ENCODE measurements at regions not wholly inside any gene's neighbourhood (a gene's known extent, or its start where the extent isn't known, plus 50 kb on each side); places are given as distances from the start of the nearest gene placed in this dataset.

DNA sequence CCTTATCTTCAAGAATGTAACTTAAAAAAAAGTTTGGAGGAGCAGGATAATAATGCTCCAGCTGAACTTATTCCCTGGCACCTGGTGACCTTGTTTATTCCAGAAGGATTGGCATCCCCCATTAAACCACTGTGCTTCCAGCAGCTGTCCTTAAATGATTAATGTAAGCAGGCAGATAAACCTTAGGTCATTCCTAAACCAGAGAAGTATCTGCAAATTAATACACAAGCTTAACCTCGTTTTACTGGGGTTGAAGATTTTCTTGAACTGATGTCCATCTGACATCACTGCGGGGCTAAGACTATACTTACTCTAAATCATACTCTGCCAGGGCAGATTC lies 116.1 kb upstream of the PALS2 start:
- no peak for DNase-seq
- H3K27ac ChIP-seq, result no peak overlapping the region
- H3K4me1 ChIP-seq, result peaks cover 0 to 19% (median 6%) of the 10 kb centered on the region in 4 donors
- no peak overlapping the region for H3K4me3 ChIP-seq
- TF ChIP-seq, protein P1, sequence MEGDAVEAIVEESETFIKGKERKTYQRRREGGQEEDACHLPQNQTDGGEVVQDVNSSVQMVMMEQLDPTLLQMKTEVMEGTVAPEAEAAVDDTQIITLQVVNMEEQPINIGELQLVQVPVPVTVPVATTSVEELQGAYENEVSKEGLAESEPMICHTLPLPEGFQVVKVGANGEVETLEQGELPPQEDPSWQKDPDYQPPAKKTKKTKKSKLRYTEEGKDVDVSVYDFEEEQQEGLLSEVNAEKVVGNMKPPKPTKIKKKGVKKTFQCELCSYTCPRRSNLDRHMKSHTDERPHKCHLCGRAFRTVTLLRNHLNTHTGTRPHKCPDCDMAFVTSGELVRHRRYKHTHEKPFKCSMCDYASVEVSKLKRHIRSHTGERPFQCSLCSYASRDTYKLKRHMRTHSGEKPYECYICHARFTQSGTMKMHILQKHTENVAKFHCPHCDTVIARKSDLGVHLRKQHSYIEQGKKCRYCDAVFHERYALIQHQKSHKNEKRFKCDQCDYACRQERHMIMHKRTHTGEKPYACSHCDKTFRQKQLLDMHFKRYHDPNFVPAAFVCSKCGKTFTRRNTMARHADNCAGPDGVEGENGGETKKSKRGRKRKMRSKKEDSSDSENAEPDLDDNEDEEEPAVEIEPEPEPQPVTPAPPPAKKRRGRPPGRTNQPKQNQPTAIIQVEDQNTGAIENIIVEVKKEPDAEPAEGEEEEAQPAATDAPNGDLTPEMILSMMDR (IDR thresholded peaks at IDR 0.05), result no peak
- TF ChIP-seq POLR2AphosphoS5 (IDR thresholded peaks at IDR 0.05) (no peak), EP300 (IDR thresholded peaks at IDR 0.05) (no peak), POLR2A (IDR thresholded peaks at IDR 0.05) (no peak)
- no peaks in the 10 kb centered on the region for H3K36me3 ChIP-seq
- no peaks in the 10 kb centered on the region for H3K9me3 ChIP-seq
- intact Hi-C loops (cut with DNase I; ENCODE audit: low total_unique reads), result no loop called here
- 33 to 44% (median 36%) methylated on average over 2 of the region's 2 CpGs for WGBS, 5 donors
- no peaks in the 10 kb centered on the region for H3K27me3 ChIP-seq

DNA sequence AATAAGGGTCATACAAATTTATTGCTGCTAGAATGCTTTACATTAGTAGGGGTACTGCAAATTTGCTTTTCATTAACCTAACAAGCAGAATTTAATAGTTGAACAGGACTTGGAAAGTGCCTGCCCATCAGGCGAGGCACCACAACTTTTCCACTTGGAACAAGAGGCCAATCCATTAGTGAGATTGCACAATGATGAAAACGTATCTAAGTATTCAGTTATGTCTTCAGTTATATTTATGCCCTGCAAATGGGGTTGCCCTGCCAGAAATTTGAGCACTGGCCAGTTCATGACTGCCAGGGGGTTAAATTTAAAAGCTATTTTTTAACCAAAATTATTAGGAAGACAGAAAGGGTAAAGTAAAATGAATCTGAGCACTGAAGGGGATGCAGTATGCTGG lies 111.1 kb upstream of the PALS2 start:
- intact Hi-C loops (cut with DNase I; ENCODE audit: low total_unique reads), result no loop called here
- no peak overlapping the region for H3K27ac ChIP-seq
- H3K9me3 ChIP-seq, result no peaks in the 10 kb centered on the region
- WGBS, 5 donors, result 55 to 67% (median 65%) methylated on average over 2 of the region's 2 CpGs
- H3K4me3 ChIP-seq, result no peak overlapping the region
- no peaks in the 10 kb centered on the region for H3K27me3 ChIP-seq
- no peak for TF ChIP-seq EP300 (IDR thresholded peaks at IDR 0.05)
- TF ChIP-seq, protein P1 (IDR thresholded peaks at IDR 0.05), result no peak
- no peak for TF ChIP-seq POLR2A (IDR thresholded peaks at IDR 0.05)
- TF ChIP-seq POLR2AphosphoS5 (IDR thresholded peaks at IDR 0.05), result no peak
- DNase-seq, result no peak
- H3K4me1 ChIP-seq, result peaks cover 0 to 4% (median under 1%) of the 10 kb centered on the region in 4 donors
- H3K36me3 ChIP-seq, result no peaks in the 10 kb centered on the region

DNA sequence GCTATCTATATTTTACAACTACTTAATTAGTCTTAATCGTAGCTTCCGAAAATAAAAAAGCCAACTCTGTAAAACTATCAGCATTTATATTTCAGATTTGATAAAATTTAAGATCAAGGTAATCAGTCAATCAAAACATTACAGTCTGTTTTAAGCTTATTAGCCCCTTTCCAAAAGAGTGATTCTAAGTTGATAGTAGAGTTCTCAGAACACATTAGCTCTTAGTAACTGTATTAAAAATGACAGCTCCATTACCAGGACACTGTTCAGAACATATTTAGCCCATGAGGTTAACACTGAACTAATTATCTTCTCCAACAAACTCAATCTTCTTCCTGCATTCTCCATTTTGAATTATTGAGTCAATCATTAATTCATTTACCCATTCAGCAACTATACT lies 110.3 kb upstream of the PALS2 start:
- Histone ChIP-seq H3K27ac (no peak overlapping the region), H3K4me3 (no peak overlapping the region), H3K27me3 (no peaks in the 10 kb centered on the region), H3K4me1 (no peaks in the 10 kb centered on the region), H3K9me3 (no peaks in the 10 kb centered on the region), H3K36me3 (no peaks in the 10 kb centered on the region)
- 91 to 94% (median 93%) methylated on average over 2 of the region's 2 CpGs for WGBS, 5 donors
- intact Hi-C loops (cut with DNase I; ENCODE audit: low total_unique reads), result no loop called here
- no peak for TF ChIP-seq POLR2A (IDR thresholded peaks at IDR 0.05)
- TF ChIP-seq POLR2AphosphoS5 (IDR thresholded peaks at IDR 0.05), result no peak
- no peak for TF ChIP-seq EP300 (IDR thresholded peaks at IDR 0.05)
- no peak for DNase-seq

DNA sequence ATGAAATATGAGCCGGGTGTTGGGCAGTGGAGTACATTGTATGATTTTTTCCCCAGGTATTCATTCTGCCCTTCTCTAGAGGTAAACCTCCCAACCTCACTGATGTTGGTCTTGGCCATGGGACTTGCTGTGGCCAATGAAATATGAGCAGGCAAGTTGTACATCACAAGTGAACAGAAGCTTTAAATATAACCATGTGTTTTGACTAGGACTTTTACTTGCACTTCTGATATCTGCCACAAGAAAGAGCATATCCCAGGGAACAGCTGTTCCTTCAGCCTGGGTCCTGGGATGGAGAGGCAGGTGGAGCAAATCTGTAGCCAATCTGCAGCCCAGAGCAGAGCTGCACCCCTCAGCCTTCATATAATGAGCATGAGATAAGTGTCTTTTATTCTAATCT lies 109.8 kb upstream of the PALS2 start:
- no peaks in the 10 kb centered on the region for H3K36me3 ChIP-seq
- no peaks in the 10 kb centered on the region for H3K4me1 ChIP-seq
- DNase-seq, result no peak
- no peak overlapping the region for H3K27ac ChIP-seq
- H3K4me3 ChIP-seq, result no peak overlapping the region
- no peaks in the 10 kb centered on the region for H3K27me3 ChIP-seq
- no peaks in the 10 kb centered on the region for H3K9me3 ChIP-seq
- WGBS, 5 donors, result 81 to 93% (median 88%) methylated on average over 1 of the region's 1 CpG
- intact Hi-C loops (cut with DNase I; ENCODE audit: low total_unique reads), result no loop called here
- TF ChIP-seq EP300 (IDR thresholded peaks at IDR 0.05), result no peak
- no peak for TF ChIP-seq POLR2A (IDR thresholded peaks at IDR 0.05)
- TF ChIP-seq POLR2AphosphoS5 (IDR thresholded peaks at IDR 0.05), result no peak
- TF ChIP-seq, protein P1 (IDR thresholded peaks at IDR 0.05), result no peak

DNA sequence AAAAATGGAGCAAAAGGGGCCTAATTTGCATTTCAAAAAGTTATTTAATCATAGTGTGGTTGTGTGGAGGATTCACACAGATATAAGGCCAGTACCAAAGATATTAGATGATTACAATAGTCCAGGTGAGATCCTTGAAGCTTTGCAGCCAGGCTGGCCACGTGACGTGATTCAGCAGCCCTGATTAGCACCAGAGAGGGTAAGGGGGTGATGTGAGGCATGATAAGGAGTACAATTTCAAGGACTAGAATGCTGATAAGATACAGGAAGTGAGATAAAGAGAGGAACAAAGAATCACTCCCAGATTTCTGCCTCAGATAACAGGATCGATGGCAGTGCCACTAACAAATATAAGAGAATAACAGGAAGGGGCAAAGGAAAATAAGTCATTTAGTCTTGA lies 108.4 kb upstream of the PALS2 start:
- Histone ChIP-seq H3K27me3 (no peaks in the 10 kb centered on the region), H3K27ac (no peak overlapping the region), H3K9me3 (no peaks in the 10 kb centered on the region), H3K36me3 (no peaks in the 10 kb centered on the region), H3K4me3 (no peak overlapping the region), H3K4me1 (no peaks in the 10 kb centered on the region)
- no peak for DNase-seq
- intact Hi-C loops (cut with DNase I; ENCODE audit: low total_unique reads), result no loop called here
- WGBS, 5 donors, result 31 to 65% (median 44%) methylated on average over 3 of the region's 3 CpGs
- TF ChIP-seq EP300 (IDR thresholded peaks at IDR 0.05) (no peak), POLR2AphosphoS5 (IDR thresholded peaks at IDR 0.05) (no peak), POLR2A (IDR thresholded peaks at IDR 0.05) (no peak)
- TF ChIP-seq, protein P1 (IDR thresholded peaks at IDR 0.05), result no peak

All from stomach (tissue), 8 donors.